H1 (cell line): ENCODE measurements at regions not wholly inside any gene's neighbourhood (a gene's known extent, or its start where the extent isn't known, plus 50 kb on each side); places are given as distances from the start of the nearest gene placed in this dataset.

Experiments used
- CTCF ChIA-PET: fragments of 300-600 bp; sonication (Branson Sonifier 250); formaldehyde crosslinking; loops from one replicate; lab custom pipeline; 2021; ENCODE audit not compliant: partially characterized antibody; lab: Charles Lee
- POLR2A ChIA-PET: fragments of 300-600 bp; sonication (Branson Sonifier 250); formaldehyde crosslinking; loops from one replicate; lab custom pipeline; 2021; ENCODE audit warnings: inconsistent platforms; ENCODE audit not compliant: partially characterized antibody; lab: Charles Lee
- DNase-seq, 2 experiments: peaks; one replicate each; pipeline versions ENCODE4 v3.0.0 to v3.0.0-alpha.2; 2010 to 2022; ENCODE audit warnings: low spot score in 2 of 2, low read depth in 1 of 2, mixed read lengths in 1 of 2
- FAIRE-seq: peaks from 2 replicates; lab custom pipeline; 2011; peaks lifted over from hg19 to GRCh38; lab: Jason Lieb, UNC
- H2AFZ ChIP-seq: 2 replicates; pipeline ENCODE4 v1.8.1; 2012; ENCODE audit warnings: low read length, inconsistent platforms
- H2AK5ac ChIP-seq: 2 replicates; pipeline ENCODE4 v1.6.1; 2013; ENCODE audit warnings: low read depth, low read length
- H2BK120ac ChIP-seq: replicated peaks from 2 replicates; pipeline ENCODE3; 2013; ENCODE audit warnings: low read depth, low read length, inconsistent platforms
- H2BK12ac ChIP-seq: 2 replicates; pipeline ENCODE4 v1.6.1; 2013; ENCODE audit warnings: low read depth, low read length
- H2BK15ac ChIP-seq: 2 replicates; pipeline ENCODE4 v1.6.1; 2013; ENCODE audit warnings: low read length
- H2BK20ac ChIP-seq: 2 replicates; pipeline ENCODE4 v1.6.1; 2013; ENCODE audit warnings: low read length
- H2BK5ac ChIP-seq: 2 replicates; pipeline ENCODE4 v1.6.1; 2013; ENCODE audit warnings: low read depth, low read length
- H3K14ac ChIP-seq: 2 replicates; pipeline ENCODE4 v1.6.1; 2013; ENCODE audit warnings: inconsistent platforms; ENCODE audit not compliant: insufficient read length
- H3K18ac ChIP-seq: 2 replicates; pipeline ENCODE4 v1.6.1; 2013; ENCODE audit warnings: low read length; ENCODE audit errors: extremely low read depth
- H3K23ac ChIP-seq: 2 replicates; pipeline ENCODE4 v1.6.1; 2013; ENCODE audit warnings: inconsistent platforms; ENCODE audit not compliant: insufficient read length
- H3K23me2 ChIP-seq: 2 replicates; pipeline ENCODE4 v1.6.1; 2013; ENCODE audit warnings: low read depth, low read length
- H3K27ac ChIP-seq: 2 replicates; pipeline ENCODE4 v1.6.1; 2011; ENCODE audit warnings: low read depth, low read length, inconsistent platforms
- H3K27me3 ChIP-seq, 4 experiments: replicated peaks in 1 of 4; 1 replicate in 1 of 4; 2 replicates in 3 of 4; pipeline versions ENCODE4 v1.6.1 to v1.8.1; 2011 to 2013; ENCODE audit warnings: low read length in 3 of 4, mild to moderate bottlenecking in 3 of 4, inconsistent platforms in 2 of 4, mixed read lengths in 2 of 4, moderate library complexity in 1 of 4; ENCODE audit not compliant: control insufficient read depth in 3 of 4, insufficient read depth in 3 of 4; ENCODE audit errors: extremely low read depth in 1 of 4
- H3K36me3 ChIP-seq, 4 experiments: 2 replicates each; pipeline versions ENCODE4 v1.6.1 to v1.8.1; 2011 to 2013; ENCODE audit warnings: mild to moderate bottlenecking in 4 of 4, low read length in 3 of 4, moderate library complexity in 2 of 4, control low read depth in 1 of 4, inconsistent platforms in 1 of 4; ENCODE audit not compliant: insufficient read depth in 4 of 4, control insufficient read depth in 2 of 4
- H3K4ac ChIP-seq: replicated peaks from 2 replicates; pipeline ENCODE3; 2013; ENCODE audit warnings: low read length, low read depth, mixed read lengths, inconsistent platforms; ENCODE audit not compliant: insufficient read length
- H3K4me1 ChIP-seq, 4 experiments: replicated peaks in 1 of 4; 1 replicate in 1 of 4; 2 replicates in 3 of 4; pipeline versions ENCODE4 v1.6.1 to v1.8.1; 2011 to 2013; ENCODE audit warnings: low read length in 3 of 4, inconsistent platforms in 2 of 4, mixed read lengths in 1 of 4; ENCODE audit not compliant: insufficient read depth in 4 of 4, control insufficient read depth in 3 of 4
- H3K4me2 ChIP-seq, 2 experiments: 2 replicates each; pipeline versions ENCODE4 v1.6.1 to v1.8.1; 2011 to 2013; ENCODE audit warnings: low read depth in 2 of 2, low read length in 2 of 2, control low read depth in 1 of 2, inconsistent platforms in 1 of 2, mild to moderate bottlenecking in 1 of 2; ENCODE audit not compliant: insufficient read depth in 1 of 2
- H3K4me3 ChIP-seq, 4 experiments: fragments of 200-600, 300-600 bp in 1 of 4; sonication (generic), shearing (Covaris generic), sonication (Bioruptor Twin) in 1 of 4; 2 replicates each; pipeline versions ENCODE4 v1.5.1 to v1.8.1; 2011 to 2016; ENCODE audit warnings: low read length in 4 of 4, low read depth in 3 of 4, control low read depth in 2 of 4, inconsistent platforms in 2 of 4, mild to moderate bottlenecking in 2 of 4, mixed read lengths in 1 of 4, moderate library complexity in 1 of 4; ENCODE audit not compliant: insufficient read depth in 2 of 4; ENCODE audit errors: extremely low read depth in 1 of 4
- H3K56ac ChIP-seq: replicated peaks from 2 replicates; pipeline ENCODE3; 2013; ENCODE audit warnings: low read depth, mild to moderate bottlenecking, mixed read lengths, low read length, inconsistent platforms; ENCODE audit not compliant: insufficient read length
- H3K79me1 ChIP-seq: 2 replicates; pipeline ENCODE4 v1.6.1; 2013; ENCODE audit warnings: low read depth, low read length, control low read depth
- H3K79me2 ChIP-seq, 2 experiments: 2 replicates each; pipeline versions ENCODE4 v1.6.1 to v1.8.1; 2012 to 2013; ENCODE audit warnings: low read length in 2 of 2, mild to moderate bottlenecking in 2 of 2, inconsistent platforms in 1 of 2; ENCODE audit not compliant: insufficient read depth in 2 of 2, control insufficient read depth in 1 of 2
- H3K9ac ChIP-seq, 4 experiments: replicated peaks in 1 of 4; 1 replicate in 1 of 4; 2 replicates in 3 of 4; pipeline versions ENCODE4 v1.6.1 to v1.8.1; 2011 to 2013; ENCODE audit warnings: low read depth in 3 of 4, low read length in 3 of 4, control low read depth in 2 of 4, mild to moderate bottlenecking in 2 of 4, moderate library complexity in 2 of 4, inconsistent platforms in 1 of 4; ENCODE audit errors: extremely low read depth in 1 of 4
- H3K9me3 ChIP-seq, 2 experiments: 2 replicates each; pipeline versions ENCODE4 v1.6.1 to v1.8.1; 2012 to 2013; ENCODE audit warnings: mild to moderate bottlenecking in 2 of 2, moderate library complexity in 2 of 2, control low read depth in 1 of 2, inconsistent platforms in 1 of 2, low read depth in 1 of 2, low read length in 1 of 2, mixed read lengths in 1 of 2; ENCODE audit not compliant: insufficient read depth in 2 of 2
- H4K20me1 ChIP-seq, 2 experiments: replicated peaks in 1 of 2; 2 replicates each; pipeline versions ENCODE3 to v1.8.1; 2011 to 2013; ENCODE audit warnings: inconsistent platforms in 2 of 2, low read length in 2 of 2, mild to moderate bottlenecking in 1 of 2; ENCODE audit not compliant: insufficient read depth in 2 of 2, control insufficient read depth in 1 of 2
- H4K5ac ChIP-seq: 2 replicates; pipeline ENCODE4 v1.6.1; 2013; ENCODE audit warnings: low read length, low read depth, mixed read lengths, inconsistent platforms; ENCODE audit not compliant: insufficient read length
- H4K8ac ChIP-seq: 2 replicates; pipeline ENCODE4 v1.8.0; 2013; ENCODE audit warnings: mild to moderate bottlenecking, moderate library complexity, low read length, inconsistent platforms; ENCODE audit not compliant: insufficient read depth; ENCODE audit errors: extremely low read depth
- H4K91ac ChIP-seq: replicated peaks from 2 replicates; pipeline ENCODE3; 2013; ENCODE audit warnings: low read length, mixed read lengths, inconsistent platforms; ENCODE audit not compliant: insufficient read length
- CTBP2 ChIP-seq: IDR thresholded peaks from 2 replicates; pipeline ENCODE4 v1.7.0; 2011; ENCODE audit warnings: borderline replicate concordance, mild to moderate bottlenecking, moderate library complexity, mixed read lengths, low read length; ENCODE audit not compliant: insufficient read depth, insufficient read length
- RAD21 ChIP-seq, 2 experiments: IDR thresholded peaks in 1 of 2; conservative IDR thresholded peaks in 1 of 2; 2 replicates each; pipeline ENCODE4 v1.6.1; 2011; ENCODE audit warnings: low read depth in 2 of 2, low read length in 2 of 2, improper control_type of control experiment in 1 of 2, inconsistent platforms in 1 of 2, mild to moderate bottlenecking in 1 of 2, moderate library complexity in 1 of 2
- RBBP5 ChIP-seq: IDR thresholded peaks from 2 replicates; pipeline ENCODE4 v1.7.1; 2012; ENCODE audit warnings: low read depth, mild to moderate bottlenecking, inconsistent platforms, low read length, moderate library complexity, borderline replicate concordance
- WGBS, 2 experiments: shearing (Covaris generic) in 1 of 2; methylation state at CpG; one replicate each; pipeline versions ENCODE4 v1.1.6 to v1.1.7; 2013 to 2015; ENCODE audit warnings: low lambda C conversion rate in 2 of 2, mixed read lengths in 2 of 2, inconsistent platforms in 1 of 2, low coverage in 1 of 2, missing lambda C conversion rate in 1 of 2; ENCODE audit not compliant: insufficient replicate concordance in 2 of 2, insufficient coverage in 1 of 2, insufficient read length in 1 of 2; ENCODE audit errors: extremely low coverage in 1 of 2, missing lambda C conversion rate in 1 of 2; 5-methylcytosine and 5-hydroxymethylcytosine counted together

DNA sequence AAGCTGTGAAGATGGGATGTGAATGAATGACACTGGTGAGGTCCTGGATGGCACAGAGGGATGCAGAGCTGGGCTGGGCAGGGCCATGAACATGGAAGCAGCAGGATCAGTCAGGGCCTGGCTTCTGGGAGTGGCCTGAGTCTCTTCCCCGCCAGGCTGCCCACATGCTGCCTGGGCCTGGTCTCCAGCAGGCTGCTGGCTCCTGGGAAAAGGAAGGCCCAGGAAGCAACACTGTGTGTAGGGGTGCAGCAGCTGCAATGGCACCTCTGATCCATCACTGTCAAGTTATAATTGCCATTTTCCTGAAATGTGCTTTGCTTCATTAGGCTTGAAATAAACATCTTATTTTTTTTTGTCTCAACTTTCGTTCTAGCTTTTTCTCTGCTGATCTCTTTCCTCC is 260.2 kb upstream of the N4BP1 start:
- Histone ChIP-seq H3K4me3 (no peak overlapping the region), H3K18ac (no peak overlapping the region), H3K23ac (no peak overlapping the region), H3K27me3 (peaks cover 0 to 1% (median 0%) of the 10 kb centered on the region in 4 experiments; a peak in 1 of 7 replicates), H3K36me3 (no peaks in the 10 kb centered on the region), H3K14ac (no peak overlapping the region), H4K20me1 (no peaks in the 10 kb centered on the region), H2BK120ac (no peak overlapping the region), H2AK5ac (no peak overlapping the region), H2AFZ (no peak overlapping the region), H3K56ac (no peak overlapping the region), H4K91ac (no peak overlapping the region), H2BK15ac (no peak overlapping the region), H3K27ac (no peak overlapping the region), H3K4me2 (no peak overlapping the region), H3K79me1 (no peaks in the 10 kb centered on the region), H2BK12ac (no peak overlapping the region), H3K9me3 (no peaks in the 10 kb centered on the region), H3K23me2 (no peaks in the 10 kb centered on the region), H3K4ac (no peak overlapping the region), H3K79me2 (no peaks in the 10 kb centered on the region), H4K5ac (no peak overlapping the region), H4K8ac (no peak overlapping the region), H3K4me1 (no peaks in the 10 kb centered on the region), H3K9ac (no peak overlapping the region), H2BK5ac (no peak overlapping the region), H2BK20ac (no peak overlapping the region)
- POLR2A ChIA-PET: no interaction called here
- TF ChIP-seq RAD21 (IDR thresholded peaks at IDR 0.05 in 1 of 2, conservative IDR thresholded peaks at IDR 0.05 in 1 of 2; ENCODE audit: low read depth in 2 of 2, low read length in 2 of 2): no peak
- no peak for TF ChIP-seq RBBP5
- no peak for TF ChIP-seq CTBP2
- WGBS, 2 experiments: 91% methylated on average over 2 of the region's 2 CpGs; no CpG with 5 or more reads in 1 of the 2 experiments
- FAIRE-seq: no peak
- no peak for DNase-seq
- CTCF ChIA-PET: interaction anchor here (0.6 to 4.4 kb wide), 3 partner anchors 7 to 413 kb away, joined by 3 to 31 read pairs (median 3); no protein-coding TSS in a partner anchor
